Neural crest cell (in vitro differentiated cells): ENCODE measurements at regions not wholly inside any gene's neighbourhood (a gene's known extent, or its start where the extent isn't known, plus 50 kb on each side); places are given as distances from the start of the nearest gene placed in this dataset.

ENCODE experiments used
- DNase-seq: peaks from one replicate; pipeline ENCODE4 v3.0.0; 2021; ENCODE audit warnings: low read depth, mixed read lengths, low spot score
- H3K27ac Mint-ChIP-seq: one replicate; pipeline ENCODE4 v1.8.0; 2021; ENCODE audit warnings: mild to moderate bottlenecking, mixed read lengths; ENCODE audit not compliant: unreplicated experiment
- H3K27me3 Mint-ChIP-seq: 2 replicates; pipeline ENCODE4 v1.8.0; 2021; ENCODE audit warnings: low read depth, mild to moderate bottlenecking, mixed read lengths
- H3K36me3 Mint-ChIP-seq: 2 replicates; pipeline ENCODE4 v1.8.0; 2021; ENCODE audit warnings: low read depth, mild to moderate bottlenecking, mixed read lengths
- H3K4me1 Mint-ChIP-seq: 2 replicates; pipeline ENCODE4 v1.8.0; 2021; ENCODE audit warnings: mixed read lengths
- H3K4me3 Mint-ChIP-seq: one replicate; pipeline ENCODE4 v1.8.0; 2021; ENCODE audit warnings: mild to moderate bottlenecking, mixed read lengths
- H3K9me3 Mint-ChIP-seq: 2 replicates; pipeline ENCODE4 v1.8.0; 2021; ENCODE audit warnings: mixed read lengths
- TF ChIP-seq, protein P1 (sequence below): fragments of 200-600 bp; sonication (generic); conservative IDR thresholded peaks from 2 replicates; pipeline ENCODE4 v1.5.0; 2021; ENCODE audit warnings: antibody characterized with exemption, mild to moderate bottlenecking

DNA sequence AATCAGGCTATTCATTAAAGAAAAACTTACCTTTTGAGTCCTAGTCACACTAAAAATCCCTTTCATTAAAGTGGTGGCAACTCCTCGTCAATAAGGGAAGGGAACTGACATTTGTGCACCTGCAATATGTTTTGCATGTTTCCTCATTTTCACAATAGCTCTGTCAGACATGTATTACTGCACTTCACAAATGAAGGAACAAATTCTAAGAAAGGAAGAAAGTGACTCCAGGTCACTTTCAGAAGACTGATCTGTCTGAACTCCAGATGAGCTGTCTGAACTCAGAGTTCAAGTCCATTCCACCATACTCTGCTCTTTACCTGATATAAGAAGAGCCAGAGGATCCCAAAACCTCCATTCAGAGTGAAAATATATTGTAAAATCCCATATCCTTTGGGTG lies 50.3 kb upstream of the GSAP start:
- Mint-ChIP-seq H3K9me3 (peaks cover 8% of the 10 kb centered on the region), H3K27ac (no peak overlapping the region), H3K27me3 (no peaks in the 10 kb centered on the region), H3K4me1 (no peaks in the 10 kb centered on the region), H3K4me3 (no peak overlapping the region), H3K36me3 (no peaks in the 10 kb centered on the region)
- no peak for DNase-seq
- TF ChIP-seq, protein P1, sequence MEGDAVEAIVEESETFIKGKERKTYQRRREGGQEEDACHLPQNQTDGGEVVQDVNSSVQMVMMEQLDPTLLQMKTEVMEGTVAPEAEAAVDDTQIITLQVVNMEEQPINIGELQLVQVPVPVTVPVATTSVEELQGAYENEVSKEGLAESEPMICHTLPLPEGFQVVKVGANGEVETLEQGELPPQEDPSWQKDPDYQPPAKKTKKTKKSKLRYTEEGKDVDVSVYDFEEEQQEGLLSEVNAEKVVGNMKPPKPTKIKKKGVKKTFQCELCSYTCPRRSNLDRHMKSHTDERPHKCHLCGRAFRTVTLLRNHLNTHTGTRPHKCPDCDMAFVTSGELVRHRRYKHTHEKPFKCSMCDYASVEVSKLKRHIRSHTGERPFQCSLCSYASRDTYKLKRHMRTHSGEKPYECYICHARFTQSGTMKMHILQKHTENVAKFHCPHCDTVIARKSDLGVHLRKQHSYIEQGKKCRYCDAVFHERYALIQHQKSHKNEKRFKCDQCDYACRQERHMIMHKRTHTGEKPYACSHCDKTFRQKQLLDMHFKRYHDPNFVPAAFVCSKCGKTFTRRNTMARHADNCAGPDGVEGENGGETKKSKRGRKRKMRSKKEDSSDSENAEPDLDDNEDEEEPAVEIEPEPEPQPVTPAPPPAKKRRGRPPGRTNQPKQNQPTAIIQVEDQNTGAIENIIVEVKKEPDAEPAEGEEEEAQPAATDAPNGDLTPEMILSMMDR, result no peak
